CD4-positive, alpha-beta T cell treated with Interleukin-6 for 4 hours (primary cell): ENCODE measurements at regions not wholly inside any gene's neighbourhood (a gene's known extent, or its start where the extent isn't known, plus 50 kb on each side); places are given as distances from the start of the nearest gene placed in this dataset.

ENCODE experiments used
- DNase-seq: peaks from one replicate; pipeline ENCODE4 v3.0.0-alpha.2; 2020; ENCODE audit warnings: mixed read lengths

- no peak for DNase-seq
Measured at GRCh38 chr13:21319869-21320641, 139.0 kb downstream of the ZDHHC20 start.

DNA sequence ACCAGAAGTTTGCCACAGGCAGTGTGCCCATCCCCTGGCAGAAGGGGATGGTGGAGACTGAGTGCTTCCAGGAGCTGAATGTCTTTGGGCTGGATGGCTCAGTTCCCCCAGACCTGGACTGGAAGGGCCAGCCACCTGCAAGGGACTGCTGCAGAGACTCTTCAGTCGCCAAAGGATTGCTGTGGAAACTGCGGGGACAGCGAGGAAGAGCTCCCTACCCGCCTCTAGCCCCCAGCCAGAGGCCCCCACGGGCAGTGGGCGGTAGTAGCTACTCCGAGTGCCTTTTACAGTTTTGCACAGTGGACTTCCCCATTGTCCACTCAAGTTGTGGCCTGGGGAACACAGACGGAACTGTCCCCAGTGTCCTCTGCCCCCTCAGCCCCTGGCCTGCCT, 138.5 kb downstream of the ZDHHC20 start:
- DNase-seq, result no peak

- no peak for DNase-seq
Measured at GRCh38 chr13:21321269-21321668, 137.8 kb downstream of the ZDHHC20 start.

DNA sequence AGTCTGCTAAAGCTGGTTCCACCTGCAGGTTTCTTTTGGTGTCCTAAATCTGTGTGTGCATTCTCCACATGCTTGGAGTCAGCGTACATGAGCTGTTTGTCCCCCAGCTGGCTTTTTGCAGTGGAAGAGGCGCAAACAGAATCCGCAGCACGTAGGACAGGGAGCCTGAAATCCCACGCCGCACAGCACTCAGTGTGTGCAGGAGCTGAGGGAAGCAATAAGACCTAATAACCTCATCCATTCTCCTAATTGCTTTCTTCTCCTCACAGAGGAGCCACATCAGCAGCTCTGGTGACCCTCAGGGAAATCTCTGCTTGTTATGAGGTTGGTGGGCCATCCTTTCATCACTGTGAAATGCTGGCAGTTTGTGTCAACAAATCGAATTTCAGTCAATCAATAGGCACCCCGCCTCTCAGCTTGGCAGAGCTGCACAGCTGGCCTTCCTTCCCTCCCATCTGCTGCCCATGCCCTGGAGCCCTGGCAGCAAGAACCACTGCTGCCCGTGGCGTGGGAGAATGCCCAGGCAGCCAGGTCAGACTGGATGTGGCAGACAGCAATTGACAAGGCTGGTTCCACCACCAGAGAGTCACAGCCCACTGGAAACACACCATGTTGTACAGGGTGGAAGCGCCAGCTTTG, 136.7 kb downstream of the ZDHHC20 start:
- DNase-seq, result no peak
